GM12878 (cell line): ENCODE measurements at regions not wholly inside any gene's neighbourhood (a gene's known extent, or its start where the extent isn't known, plus 50 kb on each side); places are given as distances from the start of the nearest gene placed in this dataset.

Source experiments
- ATAC-seq: fragments of 200-7000 bp; cut with Tn5 transposase; 3 replicates; pipeline ENCODE4 v1.9.1; 2020; ENCODE audit warnings: mild to moderate bottlenecking, moderate library complexity
- BruUV-seq: library from RNA; stranded (reverse); fragments of 400-500 nt; replicated peaks from 2 replicates; lab custom pipeline; 2021; lab: Mats Ljungman, UMichigan
- CTCF ChIA-PET: fragments of 300-600 bp; sonication (Branson Sonifier 250); formaldehyde crosslinking; extraction: SDS; loops from one replicate; lab custom pipeline; 2021; ENCODE audit warnings: inconsistent platforms; lab: Yijun Ruan, JAX
- POLR2A ChIA-PET: fragments of 350-600 bp; formaldehyde crosslinking; extraction: SDS; loops from one replicate; lab custom pipeline; 2021; ENCODE audit warnings: inconsistent platforms; lab: Charles Lee
- RAD21 ChIA-PET: fragments of 300-600 bp; sonication (Branson Sonifier 250); formaldehyde crosslinking; loops from one replicate; lab custom pipeline; 2023; ENCODE audit warnings: antibody characterized with exemption; ENCODE audit not compliant: unreplicated experiment; lab: Charles Lee
- SMC1A ChIA-PET: fragments of 300-600 bp; sonication (Branson Sonifier 250); formaldehyde crosslinking; loops from one replicate; lab custom pipeline; 2023; ENCODE audit not compliant: unreplicated experiment, uncharacterized antibody; lab: Charles Lee
- DNase-seq: peaks from one replicate; pipeline ENCODE4 v3.0.0-alpha.2; 2011; ENCODE audit warnings: low read depth, low spot score
- FAIRE-seq: peaks from 3 replicates; lab custom pipeline; 2011; peaks lifted over from hg19 to GRCh38; lab: Jason Lieb, UNC
- H2AFZ ChIP-seq: 2 replicates; pipeline ENCODE4 v1.6.0; 2011; ENCODE audit warnings: low read depth, low read length, control low read depth; ENCODE audit not compliant: control insufficient read depth
- H3K27ac ChIP-seq: 2 replicates; pipeline ENCODE4 v1.5.1; 2011; ENCODE audit warnings: control low read depth; ENCODE audit not compliant: control insufficient read depth, insufficient read depth
- H3K27me3 ChIP-seq, 2 experiments: replicated peaks in 1 of 2; 2 replicates each; pipeline versions ENCODE4 v1.6.0 to v1.6.1; 2011; ENCODE audit warnings: low read length in 1 of 2; ENCODE audit not compliant: control insufficient read depth in 2 of 2, insufficient read depth in 2 of 2
- H3K36me3 ChIP-seq, 2 experiments: 2 replicates each; pipeline ENCODE4 v1.5.1; 2011; ENCODE audit warnings: low read length in 1 of 2; ENCODE audit not compliant: control insufficient read depth in 2 of 2, insufficient read depth in 2 of 2
- H3K4me1 ChIP-seq: 2 replicates; pipeline ENCODE4 v1.6.1; 2011; ENCODE audit warnings: mild to moderate bottlenecking, low read length, moderate library complexity, mixed read lengths; ENCODE audit not compliant: control insufficient read depth, insufficient read depth
- H3K4me2 ChIP-seq: 2 replicates; pipeline ENCODE4 v1.6.0; 2011; ENCODE audit warnings: control low read depth; ENCODE audit not compliant: control insufficient read depth, insufficient read depth
- H3K4me3 ChIP-seq: fragments of 200-600 bp; sonication (generic); 2 replicates; pipeline ENCODE4 v1.5.1; 2016
- H3K79me2 ChIP-seq: 2 replicates; pipeline ENCODE4 v1.6.0; 2011; ENCODE audit warnings: low read length; ENCODE audit not compliant: control insufficient read depth, insufficient read depth
- H3K9ac ChIP-seq: 2 replicates; pipeline ENCODE4 v1.8.0; 2011; ENCODE audit warnings: low read length, control low read depth, mixed read lengths; ENCODE audit not compliant: control insufficient read depth, insufficient read depth
- H3K9me3 ChIP-seq: replicated peaks from 3 replicates; pipeline ENCODE4 v1.5.1; 2011; ENCODE audit warnings: mild to moderate bottlenecking, low read length; ENCODE audit not compliant: control insufficient read depth, insufficient read depth
- H4K20me1 ChIP-seq: 2 replicates; pipeline ENCODE4 v1.6.0; 2011; ENCODE audit not compliant: control insufficient read depth, insufficient read depth
- CBX5 ChIP-seq: sonication (generic); IDR thresholded peaks from 2 replicates; pipeline ENCODE4 v1.6.1; 2016; ENCODE audit warnings: low read depth, moderate library complexity, mild to moderate bottlenecking, inconsistent platforms
- CREB1 ChIP-seq: IDR thresholded peaks from 2 replicates; pipeline ENCODE4 v1.6.1; 2012; ENCODE audit warnings: low read depth, mild to moderate bottlenecking, inconsistent platforms
- EP300 ChIP-seq, 2 experiments: fragments of 150-350 bp in 1 of 2; IDR thresholded peaks; 2 replicates each; pipeline ENCODE4 v1.6.1; 2011 to 2012; ENCODE audit warnings: low read depth in 2 of 2, low read length in 2 of 2, borderline replicate concordance in 1 of 2, improper control_type of control experiment in 1 of 2, inconsistent platforms in 1 of 2; ENCODE audit not compliant: control insufficient read depth in 1 of 2
- KDM1A ChIP-seq: fragments of 200-600 bp; sonication (generic); IDR thresholded peaks from 2 replicates; pipeline ENCODE4 v1.6.1; 2016; ENCODE audit warnings: borderline replicate concordance
- NRF1 ChIP-seq: conservative IDR thresholded peaks from 2 replicates; pipeline ENCODE4 v1.6.1; 2011; ENCODE audit warnings: mild to moderate bottlenecking, low read depth, low read length, improper control_type of control experiment
- RB1 ChIP-seq: fragments of 450-650 bp; formaldehyde crosslinking; IDR thresholded peaks from 2 replicates; pipeline ENCODE4 v1.6.1; 2017; ENCODE audit warnings: mild to moderate bottlenecking, borderline replicate concordance
- SIX5 ChIP-seq: IDR thresholded peaks from 2 replicates; pipeline ENCODE4 v1.6.1; 2011; ENCODE audit warnings: mild to moderate bottlenecking, low read depth, low read length, moderate library complexity; ENCODE audit not compliant: severe bottlenecking
- SMAD1 ChIP-seq: fragments of 450-650 bp; IDR thresholded peaks from 2 replicates; pipeline ENCODE4 v1.6.1; 2018; ENCODE audit warnings: mild to moderate bottlenecking, low read depth; ENCODE audit not compliant: partially characterized antibody
- SMARCA5 ChIP-seq: fragments of 450-650 bp; IDR thresholded peaks from 2 replicates; pipeline ENCODE4 v1.6.1; 2017; ENCODE audit warnings: mild to moderate bottlenecking
- TCF3 ChIP-seq: IDR thresholded peaks from 2 replicates; pipeline ENCODE4 v1.6.1; 2012; ENCODE audit warnings: low read depth, mild to moderate bottlenecking, low read length, borderline replicate concordance; ENCODE audit not compliant: insufficient read depth
- YBX1 ChIP-seq: fragments of 450-650 bp; IDR thresholded peaks from 2 replicates; pipeline ENCODE4 v1.6.1; 2016; ENCODE audit warnings: antibody characterized with exemption
- WGBS: methylation state at CpG from one replicate; pipeline ENCODE4 v1.1.6; 2016; ENCODE audit warnings: low lambda C conversion rate; ENCODE audit not compliant: insufficient replicate concordance, insufficient coverage; ENCODE audit errors: missing lambda C conversion rate; 5-methylcytosine and 5-hydroxymethylcytosine counted together
- in situ Hi-C: fragments of 300-500 bp; cut with MboI; formaldehyde crosslinking; loops from 9 replicates; pipeline ENCODE4 v1.14.3; 2018; ENCODE audit warnings: mixed read lengths
- intact Hi-C: fragments of 100-400 bp; cut with micrococcal nuclease; formaldehyde crosslinking; loops from one replicate; pipeline ENCODE4 v1.14.2; 2022; ENCODE audit not compliant: unreplicated experiment
- TF ChIP-seq, protein P1 (sequence below): fragments of 450-650 bp; formaldehyde crosslinking; IDR thresholded peaks from 2 replicates; pipeline ENCODE4 v1.4.0; 2022; ENCODE audit warnings: mild to moderate bottlenecking, moderate library complexity
- TF ChIP-seq, protein P2 (sequence below): IDR thresholded peaks from 2 replicates; pipeline ENCODE4 v1.6.1; 2012; ENCODE audit warnings: low read depth, low read length, improper control_type of control experiment
- TF ChIP-seq, protein P3 (sequence below): fragments of 450-650 bp; formaldehyde crosslinking; IDR thresholded peaks from 2 replicates; pipeline ENCODE4 v1.4.0; 2020; ENCODE audit warnings: mild to moderate bottlenecking, moderate library complexity

DNA sequence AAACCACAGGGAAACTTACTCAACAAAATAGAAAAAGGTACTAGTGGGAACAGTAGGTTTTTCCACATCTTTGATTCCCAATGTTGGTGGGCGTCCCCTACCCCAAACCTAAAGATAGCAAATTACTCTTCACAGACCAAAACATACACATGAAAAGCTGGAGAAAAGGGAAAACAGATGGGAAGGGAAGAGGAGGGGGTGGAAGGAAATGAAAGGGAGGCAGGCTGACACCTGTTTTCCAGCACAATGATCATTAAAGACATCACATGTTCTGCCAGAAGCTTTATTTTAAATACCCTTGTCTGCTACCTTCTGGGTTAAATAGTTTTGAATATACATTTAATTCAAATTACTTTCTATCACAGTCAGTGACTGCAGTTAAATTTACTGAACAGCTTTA is 1617.9 kb upstream of the SEL1L start:
- RAD21 ChIA-PET, result no interaction called here
- no peaks in the 10 kb centered on the region for H4K20me1 ChIP-seq
- intact Hi-C loops (no loop called here), in situ Hi-C loops (no loop called here)
- H3K79me2 ChIP-seq, result no peaks in the 10 kb centered on the region
- 0% methylated on average over 1 of the region's 1 CpG for WGBS
- no peak overlapping the region for H2AFZ ChIP-seq
- H3K27me3 ChIP-seq, result no peaks in the 10 kb centered on the region
- no peak for FAIRE-seq
- H3K36me3 ChIP-seq, result no peaks in the 10 kb centered on the region
- H3K27ac ChIP-seq, result no peak overlapping the region
- no peak overlapping the region for H3K4me2 ChIP-seq
- H3K9me3 ChIP-seq, result no peaks in the 10 kb centered on the region
- CTCF ChIA-PET, result no interaction called here
- no peaks in the 10 kb centered on the region for H3K4me1 ChIP-seq
- no TSS peak for BruUV-seq
- DNase-seq, result no peak
- TF ChIP-seq SMARCA5 (no peak), SIX5 (no peak), KDM1A (no peak), RB1 (no peak), CREB1 (no peak), CBX5 (no peak), TCF3 (no peak), SMAD1 (no peak), EP300 (IDR thresholded peaks at IDR 0.05; ENCODE audit: borderline replicate concordance in 1 of 2, control insufficient read depth in 1 of 2, low read depth in 2 of 2, low read length in 2 of 2) (no peak), NRF1 (no peak), YBX1 (no peak)
- TF ChIP-seq, protein P1, sequence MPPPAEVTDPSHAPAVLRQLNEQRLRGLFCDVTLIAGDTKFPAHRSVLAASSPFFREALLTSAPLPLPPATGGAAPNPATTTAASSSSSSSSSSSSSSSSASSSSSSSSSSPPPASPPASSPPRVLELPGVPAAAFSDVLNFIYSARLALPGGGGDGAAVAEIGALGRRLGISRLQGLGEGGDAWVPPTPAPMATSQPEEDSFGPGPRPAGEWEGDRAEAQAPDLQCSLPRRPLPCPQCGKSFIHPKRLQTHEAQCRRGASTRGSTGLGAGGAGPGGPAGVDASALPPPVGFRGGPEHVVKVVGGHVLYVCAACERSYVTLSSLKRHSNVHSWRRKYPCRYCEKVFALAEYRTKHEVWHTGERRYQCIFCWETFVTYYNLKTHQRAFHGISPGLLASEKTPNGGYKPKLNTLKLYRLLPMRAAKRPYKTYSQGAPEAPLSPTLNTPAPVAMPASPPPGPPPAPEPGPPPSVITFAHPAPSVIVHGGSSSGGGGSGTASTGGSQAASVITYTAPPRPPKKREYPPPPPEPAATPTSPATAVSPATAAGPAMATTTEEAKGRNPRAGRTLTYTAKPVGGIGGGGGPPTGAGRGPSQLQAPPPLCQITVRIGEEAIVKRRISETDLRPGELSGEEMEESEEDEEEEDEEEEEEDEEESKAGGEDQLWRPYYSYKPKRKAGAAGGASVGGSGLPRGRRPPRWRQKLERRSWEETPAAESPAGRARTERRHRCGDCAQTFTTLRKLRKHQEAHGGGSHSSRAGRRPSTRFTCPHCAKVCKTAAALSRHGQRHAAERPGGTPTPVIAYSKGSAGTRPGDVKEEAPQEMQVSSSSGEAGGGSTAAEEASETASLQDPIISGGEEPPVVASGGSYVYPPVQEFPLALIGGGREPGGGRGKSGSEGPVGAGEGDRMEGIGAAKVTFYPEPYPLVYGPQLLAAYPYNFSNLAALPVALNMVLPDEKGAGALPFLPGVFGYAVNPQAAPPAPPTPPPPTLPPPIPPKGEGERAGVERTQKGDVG (CRISPR knock-in tag), result no peak
- TF ChIP-seq, protein P2, sequence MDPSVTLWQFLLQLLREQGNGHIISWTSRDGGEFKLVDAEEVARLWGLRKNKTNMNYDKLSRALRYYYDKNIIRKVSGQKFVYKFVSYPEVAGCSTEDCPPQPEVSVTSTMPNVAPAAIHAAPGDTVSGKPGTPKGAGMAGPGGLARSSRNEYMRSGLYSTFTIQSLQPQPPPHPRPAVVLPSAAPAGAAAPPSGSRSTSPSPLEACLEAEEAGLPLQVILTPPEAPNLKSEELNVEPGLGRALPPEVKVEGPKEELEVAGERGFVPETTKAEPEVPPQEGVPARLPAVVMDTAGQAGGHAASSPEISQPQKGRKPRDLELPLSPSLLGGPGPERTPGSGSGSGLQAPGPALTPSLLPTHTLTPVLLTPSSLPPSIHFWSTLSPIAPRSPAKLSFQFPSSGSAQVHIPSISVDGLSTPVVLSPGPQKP, result no peak
- TF ChIP-seq, protein P3, sequence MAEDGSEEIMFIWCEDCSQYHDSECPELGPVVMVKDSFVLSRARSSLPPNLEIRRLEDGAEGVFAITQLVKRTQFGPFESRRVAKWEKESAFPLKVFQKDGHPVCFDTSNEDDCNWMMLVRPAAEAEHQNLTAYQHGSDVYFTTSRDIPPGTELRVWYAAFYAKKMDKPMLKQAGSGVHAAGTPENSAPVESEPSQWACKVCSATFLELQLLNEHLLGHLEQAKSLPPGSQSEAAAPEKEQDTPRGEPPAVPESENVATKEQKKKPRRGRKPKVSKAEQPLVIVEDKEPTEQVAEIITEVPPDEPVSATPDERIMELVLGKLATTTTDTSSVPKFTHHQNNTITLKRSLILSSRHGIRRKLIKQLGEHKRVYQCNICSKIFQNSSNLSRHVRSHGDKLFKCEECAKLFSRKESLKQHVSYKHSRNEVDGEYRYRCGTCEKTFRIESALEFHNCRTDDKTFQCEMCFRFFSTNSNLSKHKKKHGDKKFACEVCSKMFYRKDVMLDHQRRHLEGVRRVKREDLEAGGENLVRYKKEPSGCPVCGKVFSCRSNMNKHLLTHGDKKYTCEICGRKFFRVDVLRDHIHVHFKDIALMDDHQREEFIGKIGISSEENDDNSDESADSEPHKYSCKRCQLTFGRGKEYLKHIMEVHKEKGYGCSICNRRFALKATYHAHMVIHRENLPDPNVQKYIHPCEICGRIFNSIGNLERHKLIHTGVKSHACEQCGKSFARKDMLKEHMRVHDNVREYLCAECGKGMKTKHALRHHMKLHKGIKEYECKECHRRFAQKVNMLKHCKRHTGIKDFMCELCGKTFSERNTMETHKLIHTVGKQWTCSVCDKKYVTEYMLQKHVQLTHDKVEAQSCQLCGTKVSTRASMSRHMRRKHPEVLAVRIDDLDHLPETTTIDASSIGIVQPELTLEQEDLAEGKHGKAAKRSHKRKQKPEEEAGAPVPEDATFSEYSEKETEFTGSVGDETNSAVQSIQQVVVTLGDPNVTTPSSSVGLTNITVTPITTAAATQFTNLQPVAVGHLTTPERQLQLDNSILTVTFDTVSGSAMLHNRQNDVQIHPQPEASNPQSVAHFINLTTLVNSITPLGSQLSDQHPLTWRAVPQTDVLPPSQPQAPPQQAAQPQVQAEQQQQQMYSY, result no peak
- H3K9ac ChIP-seq, result no peak overlapping the region
- no peak overlapping the region for H3K4me3 ChIP-seq
- no peak for ATAC-seq
- POLR2A ChIA-PET, result no interaction called here
- SMC1A ChIA-PET, result no interaction called here
